ENCODE measurements at regions not wholly inside any gene's neighbourhood (a gene's known extent, or its start where the extent isn't known, plus 50 kb on each side); places are given as distances from the start of the nearest gene placed in this dataset.

- DNase-seq (ENCODE audit: low read depth), result peak; percentile 19
These were observed 51.1 kb upstream of the EED start for GRCh38 chr11:86193297-86194095.

- DNase-seq (ENCODE audit: low read depth), result no peak
These were observed 51.9 kb upstream of the EED start for GRCh38 chr11:86192519-86193257.

GRCh38 chr11:86191874-86192273 is 52.7 kb upstream of the EED start:
- no peak for DNase-seq (ENCODE audit: low read depth)

GRCh38 chr11:86187027-86187426 is 57.5 kb upstream of the EED start:
- DNase-seq (ENCODE audit: low read depth), result no peak

GRCh38 chr11:86186386-86186785 is 58.2 kb upstream of the EED start:
- DNase-seq (ENCODE audit: low read depth), result no peak

DNA sequence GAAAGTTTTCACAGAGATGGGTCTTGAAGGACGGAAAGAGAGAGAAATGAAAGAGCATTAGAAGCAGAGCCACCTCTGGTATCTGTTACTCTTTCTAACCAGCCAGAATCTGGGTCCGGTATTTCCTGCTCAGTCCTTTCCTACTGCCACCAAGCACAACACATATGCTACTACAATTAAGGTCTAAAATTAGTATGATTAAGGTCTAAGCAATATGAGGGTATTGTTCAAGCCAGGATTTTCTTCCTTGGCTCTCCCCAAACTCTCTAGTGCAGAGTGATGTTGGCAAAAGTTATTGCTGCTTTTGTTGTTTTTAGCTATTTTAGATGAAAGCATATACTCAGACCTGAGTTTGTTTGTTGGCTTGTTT is 59.2 kb upstream of the EED start:
- no peak for DNase-seq (ENCODE audit: low read depth)

GRCh38 chr11:86184728-86185380 is 59.7 kb upstream of the EED start:
- no peak for DNase-seq (ENCODE audit: low read depth)

GRCh38 chr11:86183694-86184093 is 60.9 kb upstream of the EED start:
- no peak for DNase-seq (ENCODE audit: low read depth)

- no peak for DNase-seq (ENCODE audit: low read depth)
These were observed 61.5 kb upstream of the EED start for GRCh38 chr11:86182976-86183584.

DNA sequence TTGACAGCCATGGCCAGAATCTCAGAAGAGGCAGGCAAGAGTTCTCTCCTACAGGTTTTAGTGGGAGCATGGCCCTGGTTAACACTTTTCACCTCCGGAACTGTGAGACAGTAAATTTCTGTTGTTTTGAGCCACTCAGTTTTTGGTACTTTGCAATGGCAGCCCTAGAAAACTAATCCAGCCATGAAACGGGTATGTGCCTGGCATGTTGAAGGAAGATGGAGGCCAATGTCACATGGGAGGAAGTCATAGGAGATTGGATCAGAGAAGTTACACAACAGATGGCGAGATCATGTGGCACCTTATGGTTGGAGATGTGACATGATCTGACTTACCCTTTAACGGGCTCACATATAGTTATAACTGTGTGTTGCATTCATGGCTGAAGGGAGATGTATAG is 63.2 kb upstream of the EED start:
- no peak for DNase-seq (ENCODE audit: low read depth)

- no peak for DNase-seq (ENCODE audit: low read depth)
These were observed 63.7 kb upstream of the EED start for GRCh38 chr11:86180851-86181250.

DNA sequence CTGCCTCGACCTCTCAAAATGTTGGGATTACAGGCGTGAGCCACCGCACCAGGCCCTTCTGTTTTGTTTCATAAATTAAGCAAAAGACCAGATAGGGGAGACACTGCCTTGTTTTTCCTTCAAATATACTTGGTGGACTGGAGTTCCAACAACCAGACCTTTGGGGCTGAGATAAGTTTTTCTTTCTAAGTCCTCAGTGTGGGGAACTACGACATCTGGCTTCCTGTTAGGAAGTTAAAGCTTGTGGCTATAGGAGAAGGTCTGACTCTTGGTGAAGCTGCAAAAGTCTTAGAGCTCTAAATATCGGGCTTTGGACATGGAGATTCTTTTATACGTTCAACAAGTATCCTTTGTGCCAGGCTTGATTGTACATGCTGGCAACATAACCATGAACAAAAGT is 64.1 kb upstream of the EED start:
- no peak for DNase-seq (ENCODE audit: low read depth)

DNA sequence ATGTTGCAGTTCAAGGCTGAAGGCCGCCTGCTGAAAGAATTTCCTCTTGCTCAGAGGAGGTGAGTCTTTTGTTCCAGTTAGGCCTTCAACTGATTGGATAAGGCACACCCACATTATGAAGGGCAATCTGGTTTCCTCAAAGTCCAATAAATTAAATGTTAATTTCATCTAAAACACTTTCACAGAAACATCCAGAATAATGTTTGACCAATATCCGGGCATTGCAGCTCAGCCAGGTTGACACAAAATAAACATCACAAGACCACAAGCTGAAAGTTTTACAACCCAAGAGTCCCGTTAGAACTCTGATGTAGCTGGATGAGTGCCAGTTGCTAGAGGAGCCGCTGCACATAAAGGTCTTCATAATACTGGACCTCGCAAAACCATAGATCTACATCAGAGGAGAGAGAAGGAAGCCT is 64.9 kb upstream of the EED start:
- DNase-seq (ENCODE audit: low read depth), result no peak

GRCh38 chr11:86177302-86177701 is 67.3 kb upstream of the EED start:
- no peak for DNase-seq (ENCODE audit: low read depth)

DNA sequence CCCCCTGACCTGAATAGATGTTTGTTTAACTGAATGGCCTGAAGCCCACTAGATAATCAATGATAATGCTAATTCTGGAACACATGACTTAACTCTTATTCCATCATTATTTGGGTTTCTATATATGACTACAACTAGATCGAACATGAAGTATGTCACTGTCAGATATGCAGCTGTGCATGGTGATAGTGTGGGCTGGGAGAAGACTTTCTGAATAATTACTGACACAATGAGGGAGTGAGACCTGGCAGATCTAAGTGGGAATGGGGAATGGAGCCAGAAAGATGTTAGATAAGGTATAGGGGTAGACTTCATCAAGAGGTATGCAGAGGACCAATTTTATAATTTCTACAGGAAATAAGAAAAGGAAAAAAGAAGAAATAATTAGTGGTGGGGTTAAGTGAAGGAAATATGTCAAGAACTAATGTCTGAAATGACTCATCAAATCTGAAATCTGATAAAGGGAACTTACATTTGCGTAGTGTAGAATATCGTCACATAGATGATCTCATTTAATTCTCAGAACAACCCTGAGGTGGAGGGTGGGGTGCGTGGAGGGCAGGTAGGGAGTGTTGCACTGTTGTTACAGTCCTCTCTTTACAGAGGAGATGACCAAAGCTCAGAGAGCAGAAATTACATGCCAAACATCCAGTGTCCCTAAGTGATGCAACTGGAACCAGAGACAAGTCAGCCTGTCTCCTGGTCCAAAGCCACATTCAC is 68.2 kb upstream of the EED start:
- no peak for DNase-seq (ENCODE audit: low read depth)

DNA sequence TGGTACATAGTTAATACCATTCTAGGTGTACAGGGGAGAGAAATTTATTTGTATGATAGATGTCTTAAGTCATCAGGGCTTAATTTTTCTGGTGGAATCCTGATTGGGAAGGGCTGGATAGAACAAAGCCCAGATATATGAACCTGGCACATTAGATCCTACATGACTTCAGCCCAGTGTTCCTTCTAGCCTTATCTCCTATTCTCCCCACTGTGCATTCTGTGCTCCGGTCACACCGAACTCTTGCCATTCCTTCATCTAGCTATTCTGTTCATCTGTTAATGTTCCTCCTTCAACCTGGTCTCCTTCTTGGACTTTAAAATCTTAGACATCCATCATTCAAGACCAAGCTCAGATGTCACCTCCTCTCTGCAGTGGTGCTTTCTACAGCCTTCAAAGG is 68.9 kb upstream of the EED start:
- no peak for DNase-seq (ENCODE audit: low read depth)

GRCh38 chr11:86175191-86175590 is 69.4 kb upstream of the EED start:
- no peak for DNase-seq (ENCODE audit: low read depth)

DNA sequence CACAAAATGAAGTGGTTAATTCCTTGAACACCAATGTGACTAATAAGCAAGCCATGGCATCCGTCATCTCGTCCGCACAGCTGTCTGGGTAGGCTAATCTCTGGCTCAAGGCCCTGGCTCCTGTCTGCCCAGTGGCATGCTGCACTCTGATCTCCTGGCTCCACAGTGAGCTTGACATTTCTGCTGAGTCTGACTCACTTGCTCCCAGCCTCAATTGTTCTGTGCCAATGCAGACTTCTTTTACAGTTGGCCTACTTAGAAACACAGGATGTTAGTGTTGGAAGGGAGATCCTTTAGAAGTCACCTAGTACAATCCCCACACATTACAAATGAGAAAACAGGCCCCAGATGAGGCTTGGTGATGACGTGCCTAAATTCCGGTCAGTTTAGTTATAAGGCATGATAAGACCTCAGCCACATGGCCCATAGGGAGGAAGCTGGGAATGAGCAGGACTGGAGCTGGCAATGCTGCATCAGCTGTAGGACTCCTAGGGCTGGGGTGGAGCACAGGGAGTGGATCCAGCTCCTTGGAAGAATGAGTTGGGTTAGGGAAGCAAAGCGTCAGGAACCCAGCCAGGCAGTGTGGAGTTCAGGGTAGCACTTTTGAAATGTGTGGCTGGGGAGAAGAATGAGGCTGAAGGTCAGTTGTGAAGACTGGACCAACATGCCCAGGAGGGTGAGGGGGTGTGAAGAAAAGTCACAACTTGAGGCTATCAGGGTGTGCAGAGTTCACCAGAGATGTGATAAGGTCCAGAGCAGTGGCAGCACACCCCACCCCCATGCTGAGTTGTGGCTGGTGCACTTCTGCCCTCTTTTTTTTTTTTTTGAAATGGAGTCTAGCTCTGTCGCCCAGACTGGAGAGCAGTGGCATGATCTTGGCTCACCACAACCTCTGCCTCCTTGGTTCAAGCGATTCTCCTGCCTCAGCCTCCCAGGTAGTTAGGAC is 70.2 kb upstream of the EED start:
- DNase-seq (ENCODE audit: low read depth), result no peak

- DNase-seq (ENCODE audit: low read depth), result no peak
These were observed 71.7 kb upstream of the EED start for GRCh38 chr11:86172894-86173293.

DNA sequence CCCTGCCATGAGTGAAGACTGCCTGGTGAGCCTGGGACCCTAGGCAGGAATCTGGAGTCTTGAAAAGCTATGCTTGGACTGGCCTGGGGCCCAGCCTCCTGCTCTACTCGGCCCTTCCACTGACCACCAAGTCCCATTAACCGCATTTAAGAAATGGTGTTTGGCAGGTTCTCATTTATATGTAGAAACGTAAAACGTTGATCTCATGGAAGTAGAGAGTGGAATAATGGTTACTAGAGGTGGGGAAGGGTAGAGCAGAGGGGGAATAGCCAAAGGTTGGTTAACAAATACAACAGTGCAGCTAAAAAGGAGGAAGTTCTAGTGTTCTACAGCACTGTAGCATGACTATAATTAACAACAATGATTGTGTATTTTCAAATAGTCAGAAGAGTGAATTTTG is 72.9 kb upstream of the EED start:
- DNase-seq (ENCODE audit: low read depth), result no peak

All from stimulated activated CD8-positive, alpha-beta memory T cell treated with anti-CD3 and anti-CD28 coated beads, Interleukin-12 subunit alpha, Interleukin-12 subunit beta, amount 100 ng/mL, for 4 hours (primary cell).